ENCODE measurements at regions not wholly inside any gene's neighbourhood (a gene's known extent, or its start where the extent isn't known, plus 50 kb on each side); places are given as distances from the start of the nearest gene placed in this dataset.

DNA sequence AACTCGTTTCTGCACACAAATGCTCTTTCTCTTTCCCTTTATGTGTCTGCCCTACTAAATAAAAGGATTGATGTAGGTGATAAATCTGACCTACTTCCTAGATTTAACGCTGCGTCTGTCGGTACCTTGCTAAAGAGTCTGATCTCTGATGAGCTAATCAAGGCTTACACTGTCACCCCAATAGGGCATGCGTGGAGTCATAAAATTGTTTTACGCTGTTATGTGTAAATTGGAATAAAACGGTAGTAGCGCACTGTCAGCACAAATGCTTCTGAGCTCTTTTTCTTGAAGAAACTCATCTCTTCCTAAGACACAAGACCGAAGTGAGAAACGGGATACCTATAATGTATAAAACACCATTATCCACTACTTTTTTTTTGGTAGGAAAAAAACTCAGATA is 2106.3 kb upstream of the WWC1 start:
- TF ChIP-seq, protein P1, sequence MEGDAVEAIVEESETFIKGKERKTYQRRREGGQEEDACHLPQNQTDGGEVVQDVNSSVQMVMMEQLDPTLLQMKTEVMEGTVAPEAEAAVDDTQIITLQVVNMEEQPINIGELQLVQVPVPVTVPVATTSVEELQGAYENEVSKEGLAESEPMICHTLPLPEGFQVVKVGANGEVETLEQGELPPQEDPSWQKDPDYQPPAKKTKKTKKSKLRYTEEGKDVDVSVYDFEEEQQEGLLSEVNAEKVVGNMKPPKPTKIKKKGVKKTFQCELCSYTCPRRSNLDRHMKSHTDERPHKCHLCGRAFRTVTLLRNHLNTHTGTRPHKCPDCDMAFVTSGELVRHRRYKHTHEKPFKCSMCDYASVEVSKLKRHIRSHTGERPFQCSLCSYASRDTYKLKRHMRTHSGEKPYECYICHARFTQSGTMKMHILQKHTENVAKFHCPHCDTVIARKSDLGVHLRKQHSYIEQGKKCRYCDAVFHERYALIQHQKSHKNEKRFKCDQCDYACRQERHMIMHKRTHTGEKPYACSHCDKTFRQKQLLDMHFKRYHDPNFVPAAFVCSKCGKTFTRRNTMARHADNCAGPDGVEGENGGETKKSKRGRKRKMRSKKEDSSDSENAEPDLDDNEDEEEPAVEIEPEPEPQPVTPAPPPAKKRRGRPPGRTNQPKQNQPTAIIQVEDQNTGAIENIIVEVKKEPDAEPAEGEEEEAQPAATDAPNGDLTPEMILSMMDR (IDR thresholded peaks at IDR 0.05; ENCODE audit: insufficient read depth, low read length, poor library complexity, severe bottlenecking) = no peak
- TF ChIP-seq EZH2phosphoT487 (conservative IDR thresholded peaks at IDR 0.05; ENCODE audit: low read length) = no peak

Measured in SU-DHL-6 (cell line).